ENCODE measurements at regions not wholly inside any gene's neighbourhood (a gene's known extent, or its start where the extent isn't known, plus 50 kb on each side); places are given as distances from the start of the nearest gene placed in this dataset.

DNA sequence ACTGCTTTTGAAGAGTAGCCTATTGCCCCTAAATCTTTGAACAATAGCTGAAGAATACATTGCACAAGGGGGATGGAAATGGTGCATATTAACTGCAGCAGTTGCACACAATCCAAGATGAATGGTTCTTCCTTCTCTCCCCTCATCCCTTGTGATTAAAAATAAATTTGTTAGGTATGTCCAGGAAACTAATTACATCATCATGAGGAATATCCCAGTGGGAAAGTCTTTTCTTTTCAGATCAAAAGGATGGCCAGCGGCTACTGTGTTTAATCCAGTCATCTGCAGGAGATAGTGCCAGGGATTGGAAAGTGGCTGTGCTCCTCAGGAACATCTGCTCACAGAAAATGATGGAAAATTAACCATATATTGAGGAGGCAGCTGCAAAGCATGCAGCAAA lies 508.4 kb upstream of the SEMA6A start:
- H3K27me3 ChIP-seq (replicated peaks) = no peaks in the 10 kb centered on the region
- H3K9me3 ChIP-seq (replicated peaks) = no peaks in the 10 kb centered on the region

DNA sequence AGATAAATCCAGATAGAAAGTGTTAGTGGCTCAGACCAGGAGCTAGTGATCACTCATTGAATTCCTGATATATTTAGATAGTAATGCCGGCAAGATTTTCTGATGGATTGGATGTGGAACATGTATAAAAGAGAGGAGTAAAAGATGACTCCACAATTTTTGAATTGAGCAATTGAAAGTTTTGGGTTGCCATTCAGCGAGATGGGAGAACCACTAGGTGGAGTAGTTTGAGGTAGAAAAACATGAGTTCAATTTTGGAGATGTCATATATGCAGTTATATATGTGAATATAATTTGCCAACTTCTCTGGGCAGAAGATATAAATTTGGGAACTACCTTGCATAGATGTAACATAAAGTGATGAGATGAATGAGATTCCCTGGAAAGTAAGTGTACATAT lies 502.5 kb upstream of the SEMA6A start:
- DNase-seq (ENCODE audit: low read depth in 1 of 2, low spot score in 2 of 2) = no peak
- H3K4me1 ChIP-seq (replicated peaks) = no peaks in the 10 kb centered on the region

More for the DNA sequence above, 508.4 kb upstream of the SEMA6A start:
- H3K36me3 ChIP-seq = no peaks in the 10 kb centered on the region
- no peak for DNase-seq (ENCODE audit: low read depth in 1 of 2, low spot score in 2 of 2)
- no peak overlapping the region for H3K4me3 ChIP-seq
- no peaks in the 10 kb centered on the region for H3K4me1 ChIP-seq (replicated peaks)
- H3K27ac ChIP-seq = no peak overlapping the region

DNA sequence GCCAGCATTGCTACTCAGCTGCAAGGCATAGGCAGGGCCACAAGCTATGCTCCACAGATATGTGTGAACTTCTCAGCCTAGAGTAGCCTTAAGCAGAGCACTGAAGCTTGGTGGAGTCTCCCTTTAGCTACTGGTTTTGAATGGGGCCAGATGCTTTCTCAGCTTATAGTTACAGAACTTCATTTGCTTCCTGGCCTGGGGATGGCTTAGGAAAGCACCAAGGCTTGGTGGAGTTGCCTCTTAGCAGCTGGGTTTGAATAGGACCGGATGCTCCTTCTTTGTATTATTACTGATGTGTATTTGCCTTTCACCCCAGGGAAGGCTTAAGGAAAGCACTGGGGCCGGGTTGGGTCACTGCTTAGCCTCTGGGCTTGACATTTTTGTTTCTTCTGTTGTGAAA lies 497.8 kb upstream of the SEMA6A start:
- DNase-seq (ENCODE audit: low read depth in 1 of 2, low spot score in 2 of 2) = no peak
- Histone ChIP-seq H3K4me3 (no peak overlapping the region), H3K9me3 (replicated peaks) (no peaks in the 10 kb centered on the region), H3K27ac (no peak overlapping the region), H3K4me1 (replicated peaks) (no peaks in the 10 kb centered on the region), H3K36me3 (no peaks in the 10 kb centered on the region), H3K27me3 (replicated peaks) (no peaks in the 10 kb centered on the region)

More for the DNA sequence above, 502.5 kb upstream of the SEMA6A start:
- Histone ChIP-seq H3K27ac (no peak overlapping the region), H3K36me3 (no peaks in the 10 kb centered on the region), H3K4me3 (no peak overlapping the region), H3K9me3 (replicated peaks) (no peaks in the 10 kb centered on the region), H3K27me3 (replicated peaks) (no peaks in the 10 kb centered on the region)

DNA sequence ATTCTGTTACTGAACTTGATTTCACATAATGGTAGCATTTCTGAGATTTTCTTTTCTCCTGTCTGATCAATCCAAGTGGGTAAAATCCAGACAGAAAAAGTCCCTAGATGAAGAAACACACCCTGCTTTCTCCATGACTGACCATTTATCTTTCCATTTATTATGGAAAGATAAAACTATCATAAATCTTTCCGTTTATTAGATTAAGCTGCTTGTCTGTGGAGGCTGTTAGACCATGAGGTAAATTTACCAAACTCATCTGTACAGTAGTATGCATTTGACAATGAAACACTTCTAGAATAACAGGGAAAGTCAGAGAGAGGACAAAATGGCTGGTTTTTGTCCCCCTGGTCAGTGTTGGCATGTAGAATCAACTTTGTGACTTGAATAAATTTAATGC lies 491.2 kb upstream of the SEMA6A start:
- Histone ChIP-seq H3K36me3 (no peaks in the 10 kb centered on the region), H3K9me3 (replicated peaks) (no peaks in the 10 kb centered on the region; the same call in 1 of the 2 replicates), H3K27ac (no peak overlapping the region), H3K27me3 (replicated peaks) (no peaks in the 10 kb centered on the region), H3K4me1 (replicated peaks) (no peaks in the 10 kb centered on the region), H3K4me3 (no peak overlapping the region)
- no peak for DNase-seq (ENCODE audit: low read depth in 1 of 2, low spot score in 2 of 2)

DNA sequence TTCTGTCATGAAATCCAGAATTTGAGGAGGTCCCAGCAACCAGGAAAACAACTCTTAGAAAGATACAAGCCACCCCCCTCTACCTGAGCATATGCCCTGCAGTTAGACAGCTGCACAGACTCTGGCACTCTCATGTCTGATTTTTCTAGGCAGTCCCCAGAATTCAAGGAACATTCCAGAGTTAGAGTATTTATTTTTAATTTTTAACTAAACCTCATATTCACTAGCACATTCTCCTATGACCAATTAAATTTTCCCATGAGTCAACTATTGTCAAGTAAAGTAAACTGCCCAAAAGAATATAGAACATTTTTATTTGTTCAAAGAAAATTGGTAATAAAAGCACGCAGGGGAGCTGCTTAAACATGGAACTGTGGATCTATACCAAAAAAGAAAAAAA lies 490.5 kb upstream of the SEMA6A start:
- Histone ChIP-seq H3K4me3 (no peak overlapping the region), H3K27ac (no peak overlapping the region), H3K27me3 (replicated peaks) (no peaks in the 10 kb centered on the region)

DNA sequence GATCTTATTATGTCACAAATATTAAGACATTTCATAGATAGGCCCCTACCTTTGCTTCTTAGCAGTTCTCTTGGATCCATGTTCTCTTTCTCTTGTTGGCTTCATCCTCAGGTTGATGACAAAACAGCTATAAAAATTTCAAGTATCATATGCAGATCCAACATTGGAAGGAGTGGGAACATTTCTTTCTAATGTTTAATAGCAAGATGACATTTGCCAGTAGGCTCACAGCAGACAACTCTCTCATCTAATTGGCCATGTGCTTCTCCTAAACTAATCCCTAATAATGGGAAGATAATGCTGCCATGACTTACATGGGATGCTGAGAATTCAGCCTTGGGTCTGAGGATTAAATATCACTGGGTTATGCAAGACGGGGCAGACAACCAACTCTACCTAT lies 485.5 kb upstream of the SEMA6A start:
- Histone ChIP-seq H3K4me1 (replicated peaks) (no peaks in the 10 kb centered on the region), H3K27me3 (replicated peaks) (no peaks in the 10 kb centered on the region), H3K4me3 (no peak overlapping the region), H3K36me3 (no peaks in the 10 kb centered on the region), H3K27ac (no peak overlapping the region), H3K9me3 (replicated peaks) (no peaks in the 10 kb centered on the region)
- no peak for DNase-seq (ENCODE audit: low read depth in 1 of 2, low spot score in 2 of 2)

More for the DNA sequence above, 490.5 kb upstream of the SEMA6A start:
- no peaks in the 10 kb centered on the region for H3K36me3 ChIP-seq
- DNase-seq (ENCODE audit: low read depth in 1 of 2, low spot score in 2 of 2) = no peak
- H3K4me1 ChIP-seq (replicated peaks) = no peaks in the 10 kb centered on the region
- no peaks in the 10 kb centered on the region; the same call in 1 of the 2 replicates for H3K9me3 ChIP-seq (replicated peaks)

DNA sequence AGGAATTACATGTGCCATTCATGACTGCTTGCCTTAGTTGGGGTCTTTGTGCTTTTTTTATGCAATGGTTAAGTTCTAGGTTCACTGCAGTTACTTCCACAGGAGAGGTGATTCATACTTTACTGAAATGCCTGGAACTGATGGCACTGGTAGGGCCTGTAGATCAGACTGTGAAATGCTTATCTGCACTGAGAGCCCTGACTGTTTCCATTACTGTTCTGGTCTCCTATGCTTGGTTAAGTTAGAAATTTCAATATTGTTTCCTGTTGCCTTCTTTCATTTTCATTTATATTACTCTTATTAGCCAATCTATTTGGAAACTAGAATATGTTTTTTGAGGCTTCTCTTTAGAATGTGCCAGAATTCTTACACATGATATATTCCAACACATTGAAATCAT lies 484.1 kb upstream of the SEMA6A start:
- DNase-seq (ENCODE audit: low read depth in 1 of 2, low spot score in 2 of 2) = no peak
- no peaks in the 10 kb centered on the region for H3K36me3 ChIP-seq
- no peaks in the 10 kb centered on the region for H3K27me3 ChIP-seq (replicated peaks)
- H3K4me3 ChIP-seq = no peak overlapping the region
- H3K27ac ChIP-seq = no peak overlapping the region
- no peaks in the 10 kb centered on the region for H3K4me1 ChIP-seq (replicated peaks)
- H3K9me3 ChIP-seq (replicated peaks) = no peaks in the 10 kb centered on the region

DNA sequence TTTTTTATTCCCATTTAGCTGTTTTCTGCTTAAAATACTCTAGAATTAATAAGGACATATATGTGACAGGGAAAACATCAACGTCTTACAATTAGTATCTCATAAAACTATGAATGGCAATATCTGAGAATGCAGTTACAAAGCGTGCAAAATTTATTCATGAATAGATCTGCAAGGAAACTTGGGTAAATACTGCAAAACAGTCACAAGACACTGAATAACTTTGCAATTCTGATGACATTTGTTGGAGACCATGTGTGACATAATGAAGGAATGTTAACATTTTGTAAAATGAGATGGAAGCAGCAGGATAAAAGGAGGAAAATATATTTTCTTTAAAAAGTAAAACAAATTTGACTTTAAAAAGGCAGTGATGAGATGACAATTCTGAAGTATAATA lies 480.9 kb upstream of the SEMA6A start:
- Histone ChIP-seq H3K4me3 (no peak overlapping the region), H3K9me3 (replicated peaks) (0 out of 2 replicates have a peak, but pooled peaks cover 4% of the 10 kb centered on the region), H3K27ac (no peak overlapping the region), H3K36me3 (no peaks in the 10 kb centered on the region), H3K27me3 (replicated peaks) (no peaks in the 10 kb centered on the region), H3K4me1 (replicated peaks) (no peaks in the 10 kb centered on the region)
- no peak for DNase-seq (ENCODE audit: low read depth in 1 of 2, low spot score in 2 of 2)

DNA sequence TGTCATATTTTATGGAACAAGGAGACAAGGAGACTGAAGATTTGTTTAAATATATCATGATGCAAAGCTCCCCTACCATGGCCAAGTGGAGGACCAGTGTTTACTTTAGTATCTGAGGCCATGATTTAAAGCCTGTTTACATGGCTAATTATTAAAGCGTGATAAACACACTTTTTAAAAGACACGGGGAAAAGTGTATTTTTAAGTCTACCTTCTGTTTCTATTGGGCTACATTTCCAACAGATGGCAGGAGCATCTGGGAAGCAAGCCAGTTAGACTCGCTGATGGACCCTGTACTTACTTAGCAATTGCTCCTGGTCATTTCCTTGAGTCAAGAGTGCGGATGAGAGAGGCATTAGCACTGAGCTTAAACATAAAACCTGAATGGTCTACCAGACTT lies 480.3 kb upstream of the SEMA6A start:
- H3K27me3 ChIP-seq (replicated peaks) = no peaks in the 10 kb centered on the region
- 0 out of 2 replicates have a peak, but pooled peaks cover 4% of the 10 kb centered on the region for H3K9me3 ChIP-seq (replicated peaks)
- H3K36me3 ChIP-seq = no peaks in the 10 kb centered on the region
- no peak for DNase-seq (ENCODE audit: low read depth in 1 of 2, low spot score in 2 of 2)
- no peak overlapping the region for H3K27ac ChIP-seq
- no peaks in the 10 kb centered on the region for H3K4me1 ChIP-seq (replicated peaks)
- no peak overlapping the region for H3K4me3 ChIP-seq

DNA sequence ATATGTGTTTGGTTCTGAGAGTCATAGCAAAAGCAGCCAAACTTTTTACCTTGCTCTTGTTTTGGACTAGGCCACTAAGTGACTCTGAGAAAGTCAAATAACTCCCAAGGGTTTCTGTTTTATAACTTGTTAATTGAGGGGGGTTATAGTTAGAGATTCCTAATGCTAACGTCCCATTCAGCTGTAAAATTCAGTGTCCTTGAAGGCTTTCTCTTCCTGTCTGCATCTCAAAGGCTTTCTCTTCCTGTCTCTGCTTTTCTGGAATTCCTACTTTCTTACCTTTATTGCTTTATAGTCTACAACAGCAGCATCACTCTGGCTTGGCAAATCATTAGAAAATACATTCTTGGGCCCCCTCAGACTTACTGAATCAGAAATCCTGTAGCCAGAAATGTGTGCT lies 479.5 kb upstream of the SEMA6A start:
- Histone ChIP-seq H3K27ac (no peak overlapping the region), H3K27me3 (replicated peaks) (no peaks in the 10 kb centered on the region), H3K4me1 (replicated peaks) (no peaks in the 10 kb centered on the region), H3K36me3 (no peaks in the 10 kb centered on the region), H3K9me3 (replicated peaks) (0 out of 2 replicates have a peak, but pooled peaks cover 4% of the 10 kb centered on the region), H3K4me3 (no peak overlapping the region)
- DNase-seq (ENCODE audit: low read depth in 1 of 2, low spot score in 2 of 2) = no peak

DNA sequence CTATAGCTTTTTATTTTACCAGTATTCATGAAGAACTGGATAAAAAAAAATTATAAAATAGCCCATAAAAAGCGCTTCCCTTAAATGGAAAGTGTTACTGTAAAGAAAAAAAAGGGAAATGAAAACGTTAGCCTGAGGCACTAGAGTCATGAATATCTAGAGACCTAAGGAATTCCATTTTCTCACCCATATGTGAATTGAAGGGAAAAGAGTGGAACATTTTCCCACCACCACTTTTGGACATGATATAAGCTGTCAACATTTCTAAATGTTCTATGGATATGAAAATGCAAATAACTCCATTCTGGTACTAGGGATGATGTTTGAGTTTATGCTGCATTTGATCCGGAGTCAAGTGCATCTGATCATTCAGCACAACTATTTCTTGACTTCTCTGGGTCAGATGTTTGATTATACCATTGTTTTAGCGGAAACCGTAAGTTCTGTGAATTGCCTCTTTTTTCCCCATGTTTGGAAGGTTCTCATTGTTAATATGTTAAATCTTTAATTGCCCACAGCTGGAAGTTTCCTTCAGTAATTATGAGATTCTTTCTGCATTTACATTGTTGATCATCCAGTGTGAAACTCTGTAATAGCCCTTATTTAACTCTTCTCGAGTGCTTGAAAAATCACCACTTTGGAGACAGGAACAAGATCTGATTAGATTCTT lies 467.4 kb upstream of the SEMA6A start:
- no peaks in the 10 kb centered on the region for H3K4me1 ChIP-seq (replicated peaks)
- peaks cover 3% of the 10 kb centered on the region; the same call in 1 of the 2 replicates for H3K9me3 ChIP-seq (replicated peaks)
- H3K36me3 ChIP-seq = no peaks in the 10 kb centered on the region
- H3K27me3 ChIP-seq (replicated peaks) = no peaks in the 10 kb centered on the region
- no peak for DNase-seq (ENCODE audit: low read depth in 1 of 2, low spot score in 2 of 2)
- no peak overlapping the region for H3K4me3 ChIP-seq
- no peak overlapping the region for H3K27ac ChIP-seq

DNA sequence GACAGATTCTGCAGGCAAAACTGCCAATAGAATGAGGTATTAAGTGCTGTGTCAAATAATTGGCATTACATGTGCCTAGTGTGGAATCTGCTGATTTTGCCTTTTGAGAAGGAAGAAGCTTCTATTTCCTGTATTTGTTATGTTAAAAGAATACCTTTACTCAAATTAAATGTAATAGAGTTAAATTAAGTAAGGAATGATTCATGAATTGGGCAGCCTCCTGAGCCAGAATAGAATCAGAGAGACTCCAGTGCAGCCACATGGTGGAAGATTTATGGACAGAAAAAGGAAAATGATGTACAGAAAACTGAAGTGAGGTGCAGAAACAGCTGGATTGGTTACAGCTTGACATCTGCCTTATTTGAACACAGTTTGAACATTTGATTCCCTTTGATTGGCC lies 464.4 kb upstream of the SEMA6A start:
- Histone ChIP-seq H3K9me3 (replicated peaks) (no peaks in the 10 kb centered on the region; the same call in 1 of the 2 replicates), H3K4me1 (replicated peaks) (no peaks in the 10 kb centered on the region), H3K27ac (no peak overlapping the region), H3K27me3 (replicated peaks) (no peaks in the 10 kb centered on the region), H3K36me3 (no peaks in the 10 kb centered on the region), H3K4me3 (no peak overlapping the region)
- no peak for DNase-seq (ENCODE audit: low read depth in 1 of 2, low spot score in 2 of 2)

DNA sequence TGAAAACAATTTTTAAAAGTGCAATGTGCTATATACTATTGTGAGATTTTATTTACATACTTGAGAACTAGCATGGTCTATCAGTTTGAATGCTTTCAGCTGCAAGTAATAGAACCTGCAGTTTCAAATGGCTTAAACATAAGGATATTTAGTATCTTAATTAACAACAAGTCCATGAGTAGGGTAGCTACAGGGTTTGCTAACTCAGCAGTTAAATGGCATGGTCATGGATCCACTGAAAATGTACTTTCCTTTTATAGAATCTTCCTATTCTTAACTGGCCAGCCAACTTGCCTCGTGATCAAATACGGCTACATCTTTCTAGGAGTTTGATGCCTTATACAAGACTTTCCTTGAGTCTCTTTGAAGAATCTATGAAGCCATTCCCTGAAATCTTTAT lies 452.8 kb upstream of the SEMA6A start:
- Histone ChIP-seq H3K27me3 (replicated peaks) (no peaks in the 10 kb centered on the region), H3K4me1 (replicated peaks) (no peaks in the 10 kb centered on the region), H3K36me3 (no peaks in the 10 kb centered on the region), H3K27ac (no peak overlapping the region), H3K9me3 (replicated peaks) (0 out of 2 replicates have a peak, but pooled peaks cover 2% of the 10 kb centered on the region), H3K4me3 (no peak overlapping the region)
- DNase-seq (ENCODE audit: low read depth in 1 of 2, low spot score in 2 of 2) = no peak

DNA sequence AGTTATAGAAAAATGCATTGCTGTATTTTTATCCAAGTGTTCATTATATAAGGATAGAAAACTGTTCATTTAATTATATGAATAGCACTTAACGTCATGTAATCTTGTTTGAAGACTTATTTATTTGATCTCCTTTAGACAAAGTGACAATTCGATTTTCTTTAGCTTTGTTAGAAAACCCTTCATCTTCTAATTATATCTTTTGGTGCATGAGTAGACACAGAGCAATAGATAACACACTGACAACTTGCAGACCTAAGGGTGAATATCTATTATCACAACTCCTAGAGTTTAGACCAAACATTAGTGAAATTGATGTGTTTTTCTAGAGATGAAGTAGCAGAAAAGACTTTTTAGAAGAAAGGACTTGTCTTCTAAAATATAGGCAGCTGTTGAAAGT lies 446.4 kb upstream of the SEMA6A start:
- no peaks in the 10 kb centered on the region for H3K27me3 ChIP-seq (replicated peaks)
- H3K27ac ChIP-seq = no peak overlapping the region
- no peaks in the 10 kb centered on the region for H3K9me3 ChIP-seq (replicated peaks)
- no peak for DNase-seq (ENCODE audit: low read depth in 1 of 2, low spot score in 2 of 2)
- H3K4me3 ChIP-seq = no peak overlapping the region
- no peaks in the 10 kb centered on the region for H3K4me1 ChIP-seq (replicated peaks)
- H3K36me3 ChIP-seq = no peaks in the 10 kb centered on the region

Measured in SJSA1 (cell line).